ENCODE measurements at regions not wholly inside any gene's neighbourhood (a gene's known extent, or its start where the extent isn't known, plus 50 kb on each side); places are given as distances from the start of the nearest gene placed in this dataset.

DNA sequence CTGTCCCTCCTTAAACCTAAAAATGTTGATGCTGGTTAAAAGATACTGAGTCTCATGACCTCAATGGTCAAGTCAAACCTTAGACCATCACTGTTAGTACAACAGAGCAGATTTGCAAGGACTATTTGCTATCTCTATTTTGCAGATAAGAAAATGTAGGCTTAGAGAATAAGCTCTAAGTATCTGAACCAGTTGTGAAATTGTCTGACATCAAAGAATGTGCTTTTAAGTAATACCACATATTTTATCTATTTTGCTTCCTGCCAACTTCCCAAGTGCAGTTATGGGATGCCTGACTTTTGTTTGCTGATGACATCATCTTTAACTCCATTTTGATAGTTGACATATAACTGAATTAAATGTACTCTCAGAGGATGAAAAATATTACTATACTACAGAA is 83.6 kb upstream of the TMEM106B start:
- CTCF ChIA-PET = no interaction called here
- no peak for DNase-seq (ENCODE audit: extremely low spot score)
- TF ChIP-seq FOXA1 (IDR thresholded peaks at IDR 0.05) (no peak), FOXM1 (IDR thresholded peaks at IDR 0.05; ENCODE audit: borderline replicate concordance) (no peak), TARDBP (IDR thresholded peaks at IDR 0.05) (no peak)
- POLR2A ChIA-PET = no interaction called here

DNA sequence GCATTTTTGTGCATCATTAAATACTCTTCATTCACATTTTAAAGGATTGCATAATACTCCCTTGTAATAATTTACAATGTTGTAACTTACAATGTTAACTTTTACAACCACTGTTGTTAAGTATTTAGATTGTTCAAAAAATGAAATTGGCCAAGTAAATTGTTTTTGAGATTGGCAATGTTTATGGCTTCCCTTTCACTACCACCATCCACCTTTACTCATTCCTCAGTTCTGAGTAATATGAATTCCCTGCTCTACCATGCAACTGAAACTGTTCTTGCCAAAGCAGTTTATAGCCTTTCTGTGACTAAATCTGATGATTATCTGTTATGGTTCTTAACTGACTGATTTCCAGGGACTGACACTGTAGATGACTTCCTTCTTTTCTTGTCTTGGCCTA is 80.5 kb upstream of the TMEM106B start:
- DNase-seq (ENCODE audit: extremely low spot score) = no peak
- CTCF ChIA-PET = no interaction called here
- TF ChIP-seq NFRKB (IDR thresholded peaks at IDR 0.05) (no peak), SUZ12 (IDR thresholded peaks at IDR 0.05) (no peak), ZNF384 (IDR thresholded peaks at IDR 0.05) (no peak), L3MBTL2 (conservative IDR thresholded peaks at IDR 0.05) (no peak), FOXM1 (IDR thresholded peaks at IDR 0.05; ENCODE audit: borderline replicate concordance) (no peak)
- TF ChIP-seq, protein P1, sequence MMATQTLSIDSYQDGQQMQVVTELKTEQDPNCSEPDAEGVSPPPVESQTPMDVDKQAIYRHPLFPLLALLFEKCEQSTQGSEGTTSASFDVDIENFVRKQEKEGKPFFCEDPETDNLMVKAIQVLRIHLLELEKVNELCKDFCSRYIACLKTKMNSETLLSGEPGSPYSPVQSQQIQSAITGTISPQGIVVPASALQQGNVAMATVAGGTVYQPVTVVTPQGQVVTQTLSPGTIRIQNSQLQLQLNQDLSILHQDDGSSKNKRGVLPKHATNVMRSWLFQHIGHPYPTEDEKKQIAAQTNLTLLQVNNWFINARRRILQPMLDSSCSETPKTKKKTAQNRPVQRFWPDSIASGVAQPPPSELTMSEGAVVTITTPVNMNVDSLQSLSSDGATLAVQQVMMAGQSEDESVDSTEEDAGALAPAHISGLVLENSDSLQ (IDR thresholded peaks at IDR 0.05) = no peak
- POLR2A ChIA-PET = no interaction called here

DNA sequence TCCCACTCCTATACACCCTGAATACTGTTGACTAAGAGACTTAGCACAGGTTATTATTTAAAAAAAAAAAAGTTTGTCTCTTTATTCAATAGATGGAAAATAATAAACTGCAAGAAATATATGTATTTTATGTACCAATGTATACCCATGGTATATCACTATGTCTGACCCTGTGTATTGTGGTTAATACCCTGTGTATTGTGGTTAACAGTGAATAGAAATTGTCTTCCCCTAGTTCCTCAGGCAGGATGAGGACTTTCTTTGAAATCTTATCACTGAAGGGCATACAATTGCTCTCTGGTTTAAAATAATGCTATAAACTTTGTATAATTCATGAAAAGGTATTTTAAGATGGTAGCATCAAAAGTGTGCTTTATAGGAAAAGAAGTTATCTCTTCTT is 80.0 kb upstream of the TMEM106B start:
- no peak for TF ChIP-seq SP1 (IDR thresholded peaks at IDR 0.05)
- TF ChIP-seq, protein P1 (IDR thresholded peaks at IDR 0.05) = no peak
- no peak for TF ChIP-seq FOXA1 (IDR thresholded peaks at IDR 0.05)
- TF ChIP-seq FOXM1 (IDR thresholded peaks at IDR 0.05; ENCODE audit: borderline replicate concordance) = no peak
- TF ChIP-seq ARNT (IDR thresholded peaks at IDR 0.05) = no peak
- no peak for TF ChIP-seq BHLHE40 (IDR thresholded peaks at IDR 0.05; ENCODE audit: borderline replicate concordance)
- no peak for TF ChIP-seq HDGF (IDR thresholded peaks at IDR 0.05; ENCODE audit: borderline replicate concordance)
- TF ChIP-seq LEF1 (IDR thresholded peaks at IDR 0.05; ENCODE audit: borderline replicate concordance) = no peak
- DNase-seq (ENCODE audit: extremely low spot score) = no peak
- ChIA-PET CTCF (no interaction called here), POLR2A (no interaction called here)

DNA sequence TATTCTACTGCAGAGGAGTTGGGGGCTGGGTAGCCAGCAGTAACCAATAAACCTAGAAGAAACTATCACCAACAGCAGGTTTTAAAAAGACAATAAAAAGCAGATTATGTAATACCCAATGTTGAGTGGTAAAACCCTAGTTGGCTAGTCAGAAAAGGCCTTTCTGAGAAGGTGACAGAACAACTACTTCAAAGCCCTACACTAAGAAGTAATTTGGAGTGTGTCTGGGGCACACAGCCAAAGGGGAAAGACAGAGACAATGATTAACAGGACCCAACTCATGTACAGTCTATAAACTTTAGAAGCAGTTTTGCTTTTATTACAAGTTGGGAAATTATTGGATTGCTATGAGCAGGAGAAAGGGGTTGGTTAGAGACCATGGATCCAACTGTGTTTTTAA is 77.2 kb upstream of the TMEM106B start:
- ChIA-PET CTCF (interaction anchor here (0.6 kb wide), 1 partner anchor 33 kb away, joined by 3 read pairs; no protein-coding TSS in a partner anchor), POLR2A (no interaction called here)
- no peak for DNase-seq (ENCODE audit: extremely low spot score)
- TF ChIP-seq ELF4 (IDR thresholded peaks at IDR 0.05) (no peak), FOXA1 (IDR thresholded peaks at IDR 0.05) (no peak), SP1 (IDR thresholded peaks at IDR 0.05) (no peak), ARNT (IDR thresholded peaks at IDR 0.05) (no peak), CTBP1 (IDR thresholded peaks at IDR 0.05; ENCODE audit: borderline replicate concordance) (no peak), FOXK2 (IDR thresholded peaks at IDR 0.05) (no peak)
- TF ChIP-seq, protein P1 (IDR thresholded peaks at IDR 0.05) = no peak

DNA sequence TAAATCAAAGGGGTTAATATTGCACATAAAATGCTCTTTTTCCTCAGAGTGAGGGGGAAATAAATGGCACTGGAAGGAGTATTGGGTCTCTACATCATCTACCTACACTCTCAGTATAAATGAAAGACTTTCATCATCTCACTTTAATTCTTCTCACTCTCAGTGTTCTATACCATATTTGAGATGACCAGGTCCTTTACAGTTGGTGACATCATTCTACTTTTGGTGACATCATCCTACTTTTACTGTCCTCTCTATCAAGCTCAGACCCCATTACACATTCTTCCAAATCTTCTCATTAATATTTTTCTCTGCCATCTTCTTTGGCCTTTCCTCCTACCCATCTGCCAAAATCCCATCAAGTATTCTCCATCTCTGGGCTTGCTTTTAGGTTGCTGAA is 74.6 kb upstream of the TMEM106B start:
- no peak for DNase-seq (ENCODE audit: extremely low spot score)
- ChIA-PET POLR2A (no interaction called here), CTCF (interaction anchor here (0.9 kb wide), 1 partner anchor 353 kb away, joined by 4 read pairs; no protein-coding TSS in a partner anchor)
- no peak for TF ChIP-seq HDGF (IDR thresholded peaks at IDR 0.05; ENCODE audit: borderline replicate concordance)
- no peak for TF ChIP-seq TARDBP (IDR thresholded peaks at IDR 0.05)
- no peak for TF ChIP-seq ZNF384 (IDR thresholded peaks at IDR 0.05)
- TF ChIP-seq, protein P1 (IDR thresholded peaks at IDR 0.05) = no peak
- no peak for TF ChIP-seq ELF4 (IDR thresholded peaks at IDR 0.05)
- no peak for TF ChIP-seq FOXK2 (IDR thresholded peaks at IDR 0.05)
- no peak for TF ChIP-seq FOXM1 (IDR thresholded peaks at IDR 0.05; ENCODE audit: borderline replicate concordance)

DNA sequence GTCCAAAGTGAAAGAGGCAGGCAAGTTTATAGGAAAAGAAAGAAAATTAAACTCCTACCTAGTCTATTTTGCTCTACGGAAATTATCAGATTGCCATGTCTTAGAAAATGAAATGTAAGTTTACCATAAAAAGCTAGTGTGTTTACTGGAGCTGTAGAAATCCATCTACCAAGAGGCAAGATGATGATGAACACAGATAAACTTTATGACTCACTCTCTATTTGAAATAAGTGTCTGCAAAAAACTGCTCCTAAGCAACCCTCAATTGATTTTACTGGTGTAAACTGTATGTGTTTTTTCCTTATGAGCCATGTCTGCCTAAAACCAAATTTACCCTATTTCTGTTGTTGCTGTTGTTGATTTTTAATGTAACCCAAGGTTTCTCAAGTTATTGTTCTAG is 73.8 kb upstream of the TMEM106B start:
- POLR2A ChIA-PET = no interaction called here
- TF ChIP-seq SP1 (IDR thresholded peaks at IDR 0.05) = no peak
- no peak for TF ChIP-seq HDGF (IDR thresholded peaks at IDR 0.05; ENCODE audit: borderline replicate concordance)
- TF ChIP-seq LEF1 (IDR thresholded peaks at IDR 0.05; ENCODE audit: borderline replicate concordance) = no peak
- no peak for TF ChIP-seq CTBP1 (IDR thresholded peaks at IDR 0.05; ENCODE audit: borderline replicate concordance)
- TF ChIP-seq, protein P1 (IDR thresholded peaks at IDR 0.05) = no peak
- TF ChIP-seq TARDBP (IDR thresholded peaks at IDR 0.05) = no peak
- TF ChIP-seq FOXA1 (IDR thresholded peaks at IDR 0.05) = no peak
- TF ChIP-seq SUZ12 (IDR thresholded peaks at IDR 0.05) = no peak
- no peak for TF ChIP-seq BHLHE40 (IDR thresholded peaks at IDR 0.05; ENCODE audit: borderline replicate concordance)
- TF ChIP-seq NFRKB (IDR thresholded peaks at IDR 0.05) = no peak
- no peak for DNase-seq (ENCODE audit: extremely low spot score)
- CTCF ChIA-PET = interaction anchor here (0.9 kb wide), 1 partner anchor 352 kb away, joined by 4 read pairs; no protein-coding TSS in a partner anchor

Data from HEK293T (cell line).